ENCODE measurements at regions not wholly inside any gene's neighbourhood (a gene's known extent, or its start where the extent isn't known, plus 50 kb on each side); places are given as distances from the start of the nearest gene placed in this dataset.

DNA sequence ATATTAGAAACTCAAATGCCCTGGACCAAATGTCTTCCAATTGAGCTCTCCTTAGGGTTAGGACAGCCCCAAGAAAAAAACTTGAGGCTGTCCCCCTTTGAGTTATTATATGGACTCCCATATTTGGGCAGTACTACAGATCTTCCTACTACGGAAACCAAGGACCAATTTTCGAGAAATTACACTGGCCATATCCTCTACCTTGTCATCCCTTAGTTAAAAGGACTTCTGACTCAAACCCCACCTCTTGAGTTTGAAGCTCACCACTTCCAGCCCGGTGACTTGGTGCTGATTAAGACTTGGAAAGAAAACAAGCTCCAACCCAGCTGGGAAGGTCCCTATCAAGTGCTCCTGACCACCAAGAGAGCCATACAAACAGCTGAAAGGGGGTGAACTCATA is 497.0 kb upstream of the GRAMD2B start:
- TF ChIP-seq, protein P1, sequence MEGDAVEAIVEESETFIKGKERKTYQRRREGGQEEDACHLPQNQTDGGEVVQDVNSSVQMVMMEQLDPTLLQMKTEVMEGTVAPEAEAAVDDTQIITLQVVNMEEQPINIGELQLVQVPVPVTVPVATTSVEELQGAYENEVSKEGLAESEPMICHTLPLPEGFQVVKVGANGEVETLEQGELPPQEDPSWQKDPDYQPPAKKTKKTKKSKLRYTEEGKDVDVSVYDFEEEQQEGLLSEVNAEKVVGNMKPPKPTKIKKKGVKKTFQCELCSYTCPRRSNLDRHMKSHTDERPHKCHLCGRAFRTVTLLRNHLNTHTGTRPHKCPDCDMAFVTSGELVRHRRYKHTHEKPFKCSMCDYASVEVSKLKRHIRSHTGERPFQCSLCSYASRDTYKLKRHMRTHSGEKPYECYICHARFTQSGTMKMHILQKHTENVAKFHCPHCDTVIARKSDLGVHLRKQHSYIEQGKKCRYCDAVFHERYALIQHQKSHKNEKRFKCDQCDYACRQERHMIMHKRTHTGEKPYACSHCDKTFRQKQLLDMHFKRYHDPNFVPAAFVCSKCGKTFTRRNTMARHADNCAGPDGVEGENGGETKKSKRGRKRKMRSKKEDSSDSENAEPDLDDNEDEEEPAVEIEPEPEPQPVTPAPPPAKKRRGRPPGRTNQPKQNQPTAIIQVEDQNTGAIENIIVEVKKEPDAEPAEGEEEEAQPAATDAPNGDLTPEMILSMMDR (IDR thresholded peaks at IDR 0.05) = no peak
- TF ChIP-seq EZH2phosphoT487 (IDR thresholded peaks at IDR 0.05) = no peak
- no peak for TF ChIP-seq EZH2 (IDR thresholded peaks at IDR 0.05)
